Adrenal gland (tissue), 9 donors: ENCODE measurements at regions not wholly inside any gene's neighbourhood (a gene's known extent, or its start where the extent isn't known, plus 50 kb on each side); places are given as distances from the start of the nearest gene placed in this dataset.

Experiments
- DNase-seq, 7 donors: peaks; one replicate each; pipeline ENCODE4 v3.0.0-alpha.2; 2019 to 2020
- H3K27ac ChIP-seq, 5 donors: fragments of 200-600 bp; sonication (generic) in 4 of 5; 1 replicate in 3 of 5; 2 replicates in 2 of 5; pipeline versions ENCODE4 v1.5.1 to v1.8.0; 2016 to 2020; ENCODE audit warnings: mild to moderate bottlenecking in 1 of 5
- H3K27me3 ChIP-seq: fragments of 200-600 bp; 2 replicates; pipeline ENCODE4 v1.8.0; 2021
- H3K36me3 ChIP-seq, 2 donors: fragments of 200-600 bp; replicated peaks in 1 of 2; 1 replicate in 1 of 2; 2 replicates in 1 of 2; pipeline versions ENCODE4 v1.5.1 to v1.8.0; 2018 to 2022
- H3K4me1 ChIP-seq, 2 donors: fragments of 200-600 bp; replicated peaks in 1 of 2; 1 replicate in 1 of 2; 2 replicates in 1 of 2; pipeline versions ENCODE4 v1.5.1 to v1.8.0; 2018 to 2021
- H3K4me3 ChIP-seq, 4 donors: fragments of 200-600 bp; sonication (generic) in 3 of 4; one replicate each; pipeline ENCODE4 v1.5.1; 2016 to 2018
- H3K9me3 ChIP-seq, 3 donors: fragments of 200-600 bp; sonication (generic) in 1 of 3; replicated peaks in 1 of 3; 1 replicate in 2 of 3; 2 replicates in 1 of 3; pipeline versions ENCODE4 v1.5.1 to v1.8.0; 2016 to 2021
- CTCF ChIP-seq, 6 experiments: fragments of 450-650 bp in 4 of 6; fragments of 200-600 bp in 2 of 6; sonication (generic) in 1 of 6; IDR thresholded peaks; 1 replicate in 5 of 6; 2 replicates in 1 of 6; pipeline versions ENCODE4 v1.5.1 to v1.8.0; 2016 to 2021; ENCODE audit warnings: antibody characterized with exemption in 6 of 6, mild to moderate bottlenecking in 2 of 6, moderate library complexity in 1 of 6
- POLR2A ChIP-seq, 2 donors: fragments of 450-650 bp; IDR thresholded peaks; one replicate each; pipeline ENCODE4 v1.6.1; 2017; ENCODE audit warnings: antibody characterized with exemption in 2 of 2, mild to moderate bottlenecking in 2 of 2, moderate library complexity in 1 of 2
- WGBS, 4 donors: extraction: QIAGEN DNeasy Blood & Tissue Kit in 2 of 4; methylation state at CpG; one replicate each; pipeline versions ENCODE4 v1.1.5 to v1.1.7; 2013 to 2017; 5-methylcytosine and 5-hydroxymethylcytosine counted together
- intact Hi-C, 2 donors: fragments of 100-400 bp; cut with DNase I; formaldehyde crosslinking; loops; one replicate each; pipeline versions ENCODE4 v1.14.1 to v1.15.0; 2022 to 2023
- donor health status: healthy with polysubstance abuse.
- donor health status: Bipolar disorder and iron deficiency.
- donor health status: DM: yes; HTN: yes; CAD: no.
- donor health status: DM: no; HTN: no; CAD: no.
- donor health status: DM: no; HTN: no; CAD: no.

- H3K27ac ChIP-seq = peak overlapping the region in 1 of 5 donors; percentile 82
- H3K4me3 ChIP-seq = no peak overlapping the region
- WGBS, 4 donors = 77 to 87% (median 86%) methylated on average over 10 of the region's 10 CpGs
- DNase-seq = peak in 2 of 7 donors; percentile 10 to 14
- peaks cover 0 to 17% of the 10 kb centered on the region in 2 donors for H3K36me3 ChIP-seq
- peaks cover 8% of the 10 kb centered on the region for H3K27me3 ChIP-seq
- no peak for TF ChIP-seq CTCF (IDR thresholded peaks at IDR 0.05)
- TF ChIP-seq POLR2A (IDR thresholded peaks at IDR 0.05) = no peak
- intact Hi-C loops = no loop called here
- H3K9me3 ChIP-seq = no peaks in the 10 kb centered on the region
- peaks cover 4 to 5% of the 10 kb centered on the region in 2 donors for H3K4me1 ChIP-seq
These were observed 168.5 kb upstream of the RTL1 start for GRCh38 chr14:101072070-101072469.

- intact Hi-C loops = no loop called here
- H3K4me1 ChIP-seq = peaks cover 5 to 8% of the 10 kb centered on the region in 2 donors
- H3K9me3 ChIP-seq = no peaks in the 10 kb centered on the region
- H3K36me3 ChIP-seq = peaks cover 0 to 15% of the 10 kb centered on the region in 2 donors
- TF ChIP-seq CTCF (IDR thresholded peaks at IDR 0.05) (no peak), POLR2A (IDR thresholded peaks at IDR 0.05) (no peak)
- H3K27ac ChIP-seq = peak overlapping the region in 3 of 5 donors; percentile 55 to 82 (median 55)
- H3K27me3 ChIP-seq = peaks cover 8% of the 10 kb centered on the region
- WGBS, 4 donors = 53 to 79% (median 71%) methylated on average over 13 to 16 of the region's 16 CpGs
- H3K4me3 ChIP-seq = no peak overlapping the region
- DNase-seq = peak in 3 of 7 donors; percentile 8 to 53 (median 24)
These were observed 169.0 kb upstream of the RTL1 start for GRCh38 chr14:101072531-101072930.

GRCh38 chr14:101072945-101073597 is 169.5 kb upstream of the RTL1 start:
- intact Hi-C loops = no loop called here
- peaks cover 0 to 15% of the 10 kb centered on the region in 2 donors for H3K36me3 ChIP-seq

GRCh38 chr14:101073598-101073965 is 170.1 kb upstream of the RTL1 start:
- 57 to 80% (median 64%) methylated on average over 1 to 7 of the region's 7 CpGs for WGBS, 4 donors
- intact Hi-C loops = no loop called here
- TF ChIP-seq POLR2A (IDR thresholded peaks at IDR 0.05) = no peak
- TF ChIP-seq CTCF (IDR thresholded peaks at IDR 0.05) = no peak
- Histone ChIP-seq H3K4me1 (peaks cover 5 to 8% of the 10 kb centered on the region in 2 donors), H3K9me3 (no peaks in the 10 kb centered on the region), H3K4me3 (no peak overlapping the region), H3K36me3 (peaks cover 0 to 15% of the 10 kb centered on the region in 2 donors), H3K27me3 (peaks cover 11% of the 10 kb centered on the region), H3K27ac (peak overlapping the region in 2 of 5 donors; percentile 55 to 80)
- DNase-seq = no peak

More at GRCh38 chr14:101072945-101073597, 169.5 kb upstream of the RTL1 start:
- 39 to 54% (median 42%) methylated on average over 14 to 28 of the region's 28 CpGs for WGBS, 4 donors
- Histone ChIP-seq H3K27me3 (peaks cover 11% of the 10 kb centered on the region), H3K9me3 (no peaks in the 10 kb centered on the region), H3K27ac (peak overlapping the region in 3 of 5 donors; percentile 55 to 82 (median 55)), H3K4me1 (peaks cover 5 to 8% of the 10 kb centered on the region in 2 donors), H3K4me3 (no peak overlapping the region)
- DNase-seq = peak; percentile 92 to 98 (median 97)
- no peak for TF ChIP-seq CTCF (IDR thresholded peaks at IDR 0.05)
- peak in 1 of 2 donors; percentile 19 for TF ChIP-seq POLR2A (IDR thresholded peaks at IDR 0.05)
